Fibroblast of villous mesenchyme (primary cell): ENCODE measurements at regions not wholly inside any gene's neighbourhood (a gene's known extent, or its start where the extent isn't known, plus 50 kb on each side); places are given as distances from the start of the nearest gene placed in this dataset.

ENCODE experiments used
- DNase-seq: peaks from one replicate; pipeline ENCODE4 v3.0.0-alpha.2; 2010; ENCODE audit warnings: low read depth
- H3K4me3 ChIP-seq: 2 replicates; pipeline ENCODE4 v1.5.1; 2011; ENCODE audit warnings: low read depth, mild to moderate bottlenecking, low read length
- CTCF ChIP-seq: IDR thresholded peaks from 2 replicates; pipeline ENCODE4 v1.5.1; 2012; ENCODE audit warnings: low read depth, mild to moderate bottlenecking, low read length; ENCODE audit not compliant: insufficient read depth

- H3K4me3 ChIP-seq: no peak overlapping the region
- no peak for DNase-seq
- no peak for TF ChIP-seq CTCF
Observed at GRCh38 chr18:27685091-27685490, 491.8 kb downstream of the CDH2 start.

DNA sequence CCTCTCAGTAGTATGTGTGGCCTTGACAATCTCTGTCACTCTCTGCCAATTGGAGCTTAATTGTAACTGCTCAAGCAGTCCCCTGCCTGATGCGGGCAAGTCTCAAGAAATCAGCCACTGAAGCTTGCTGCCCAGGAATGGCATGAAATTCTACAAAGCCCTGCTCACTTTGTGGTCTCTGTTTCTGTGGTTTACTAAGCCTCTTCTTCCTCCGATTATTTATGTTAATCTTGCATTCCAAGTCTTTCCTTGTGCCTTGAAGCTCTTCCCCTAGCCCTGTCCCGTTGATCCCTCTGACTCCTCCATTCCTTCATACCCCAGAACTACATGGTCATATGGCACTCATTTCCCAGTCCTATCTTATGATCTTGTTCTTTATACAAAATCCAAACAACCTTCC lies 489.3 kb upstream of the CHST9 start:
- TF ChIP-seq CTCF: no peak
- no peak for DNase-seq

GRCh38 chr18:27673861-27674260 lies 488.8 kb upstream of the CHST9 start:
- H3K4me3 ChIP-seq: no peak overlapping the region
- no peak for DNase-seq
- no peak for TF ChIP-seq CTCF

More for the DNA sequence above, 489.3 kb upstream of the CHST9 start:
- no peak overlapping the region for H3K4me3 ChIP-seq

- no peak for TF ChIP-seq CTCF
- no peak overlapping the region for H3K4me3 ChIP-seq
- DNase-seq: no peak
Observed at GRCh38 chr18:27668158-27668557, 483.1 kb upstream of the CHST9 start.

DNA sequence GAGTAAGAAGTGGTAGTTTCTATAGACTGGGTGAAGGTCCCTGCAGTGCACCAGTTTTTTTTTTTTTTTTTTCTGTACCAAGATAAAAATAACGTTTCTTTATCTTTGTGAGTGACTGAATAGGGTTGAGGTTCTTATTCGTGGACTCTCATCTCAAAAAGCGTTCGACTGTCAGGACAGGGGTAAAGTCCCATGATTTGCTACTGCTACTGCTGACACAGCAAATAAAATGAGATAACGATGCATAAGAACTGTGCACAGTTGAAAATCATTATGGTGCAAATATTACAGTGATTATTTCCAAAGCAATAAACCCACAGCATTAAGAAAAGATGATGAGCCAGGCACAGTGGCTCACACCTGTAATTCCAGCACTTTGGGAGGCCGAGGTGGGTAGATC lies 482.0 kb upstream of the CHST9 start:
- TF ChIP-seq CTCF: no peak
- H3K4me3 ChIP-seq: no peak overlapping the region
- no peak for DNase-seq

- TF ChIP-seq CTCF: no peak
- DNase-seq: no peak
- H3K4me3 ChIP-seq: no peak overlapping the region
Observed at GRCh38 chr18:27666016-27666415, 480.9 kb upstream of the CHST9 start.

GRCh38 chr18:27665264-27665799 lies 480.2 kb upstream of the CHST9 start:
- H3K4me3 ChIP-seq: no peak overlapping the region
- TF ChIP-seq CTCF: no peak
- no peak for DNase-seq
